ENCODE measurements at regions not wholly inside any gene's neighbourhood (a gene's known extent, or its start where the extent isn't known, plus 50 kb on each side); places are given as distances from the start of the nearest gene placed in this dataset.

GRCh38 chr11:32173977-32174376 is 83.1 kb downstream of the RCN1 start:
- no peaks in the 10 kb centered on the region for H3K27me3 ChIP-seq

GRCh38 chr11:32176223-32176934 is 85.5 kb downstream of the RCN1 start:
- Histone ChIP-seq H3K27me3 (no peaks in the 10 kb centered on the region), H3K9me3 (no peaks in the 10 kb centered on the region), H3K36me3 (no peaks in the 10 kb centered on the region), H3K4me1 (ENCODE audit: insufficient read depth) (no peaks in the 10 kb centered on the region), H3K4me3 (no peak overlapping the region), H3K27ac (no peak overlapping the region)
- no peak for TF ChIP-seq POLR2A (IDR thresholded peaks at IDR 0.05)
- TF ChIP-seq EP300 (IDR thresholded peaks at IDR 0.05): no peak
- TF ChIP-seq, protein P1, sequence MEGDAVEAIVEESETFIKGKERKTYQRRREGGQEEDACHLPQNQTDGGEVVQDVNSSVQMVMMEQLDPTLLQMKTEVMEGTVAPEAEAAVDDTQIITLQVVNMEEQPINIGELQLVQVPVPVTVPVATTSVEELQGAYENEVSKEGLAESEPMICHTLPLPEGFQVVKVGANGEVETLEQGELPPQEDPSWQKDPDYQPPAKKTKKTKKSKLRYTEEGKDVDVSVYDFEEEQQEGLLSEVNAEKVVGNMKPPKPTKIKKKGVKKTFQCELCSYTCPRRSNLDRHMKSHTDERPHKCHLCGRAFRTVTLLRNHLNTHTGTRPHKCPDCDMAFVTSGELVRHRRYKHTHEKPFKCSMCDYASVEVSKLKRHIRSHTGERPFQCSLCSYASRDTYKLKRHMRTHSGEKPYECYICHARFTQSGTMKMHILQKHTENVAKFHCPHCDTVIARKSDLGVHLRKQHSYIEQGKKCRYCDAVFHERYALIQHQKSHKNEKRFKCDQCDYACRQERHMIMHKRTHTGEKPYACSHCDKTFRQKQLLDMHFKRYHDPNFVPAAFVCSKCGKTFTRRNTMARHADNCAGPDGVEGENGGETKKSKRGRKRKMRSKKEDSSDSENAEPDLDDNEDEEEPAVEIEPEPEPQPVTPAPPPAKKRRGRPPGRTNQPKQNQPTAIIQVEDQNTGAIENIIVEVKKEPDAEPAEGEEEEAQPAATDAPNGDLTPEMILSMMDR (IDR thresholded peaks at IDR 0.05): peak; percentile 54 to 76 (median 72)
- WGBS, 3 donors: 35 to 39% (median 38%) methylated on average over 8 of the region's 8 CpGs
- peak; percentile 52 to 80 (median 73) for DNase-seq
- intact Hi-C loops (cut with DNase I): loop anchor here in 3 of 4 donors (5.0 to 10.0 kb wide), 2 partner anchors 124 to 932 kb away; no protein-coding TSS in a partner anchor

More at GRCh38 chr11:32173977-32174376, 83.1 kb downstream of the RCN1 start:
- DNase-seq: no peak
- intact Hi-C loops (cut with DNase I): loop anchor here in 2 of 4 donors (2.0 to 10.0 kb wide), 3 partner anchors 122 to 929 kb away; no protein-coding TSS in a partner anchor
- Histone ChIP-seq H3K36me3 (no peaks in the 10 kb centered on the region), H3K4me1 (ENCODE audit: insufficient read depth) (no peaks in the 10 kb centered on the region), H3K4me3 (no peak overlapping the region), H3K9me3 (no peaks in the 10 kb centered on the region), H3K27ac (no peak overlapping the region)
- TF ChIP-seq, protein P1 (IDR thresholded peaks at IDR 0.05): no peak
- TF ChIP-seq POLR2A (IDR thresholded peaks at IDR 0.05): no peak
- no peak for TF ChIP-seq EP300 (IDR thresholded peaks at IDR 0.05)

DNA sequence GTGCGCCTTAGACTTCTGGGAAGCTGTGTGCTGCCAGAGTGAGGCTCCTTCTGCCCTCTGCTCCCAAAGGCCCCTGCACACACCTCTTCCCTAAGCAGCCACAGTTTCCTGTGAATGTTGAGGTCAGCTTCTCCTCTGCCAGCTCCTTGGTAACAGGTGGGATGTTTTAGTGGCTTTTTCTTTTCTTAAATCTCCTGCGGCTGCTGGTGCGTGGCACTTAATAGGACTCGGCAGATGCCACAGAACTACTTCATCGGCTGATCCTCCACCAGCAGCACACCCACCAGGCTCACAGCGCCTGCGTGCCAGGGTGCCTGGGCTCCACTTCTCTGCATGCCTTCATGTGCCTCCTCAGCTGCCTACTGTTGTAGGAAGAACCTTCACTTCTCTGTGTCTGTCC is 87.8 kb downstream of the RCN1 start:
- Histone ChIP-seq H3K4me1 (ENCODE audit: insufficient read depth) (no peaks in the 10 kb centered on the region), H3K9me3 (no peaks in the 10 kb centered on the region), H3K27ac (no peak overlapping the region), H3K36me3 (no peaks in the 10 kb centered on the region), H3K4me3 (no peak overlapping the region), H3K27me3 (no peaks in the 10 kb centered on the region)
- intact Hi-C loops (cut with DNase I): loop anchor here in 3 of 4 donors (5.0 to 10.0 kb wide), 2 partner anchors 126 to 934 kb away; no protein-coding TSS in a partner anchor
- WGBS, 3 donors: 91 to 95% (median 94%) methylated on average over 7 of the region's 7 CpGs
- DNase-seq: no peak
- TF ChIP-seq, protein P1 (IDR thresholded peaks at IDR 0.05): no peak
- TF ChIP-seq POLR2A (IDR thresholded peaks at IDR 0.05): no peak
- TF ChIP-seq EP300 (IDR thresholded peaks at IDR 0.05): no peak

DNA sequence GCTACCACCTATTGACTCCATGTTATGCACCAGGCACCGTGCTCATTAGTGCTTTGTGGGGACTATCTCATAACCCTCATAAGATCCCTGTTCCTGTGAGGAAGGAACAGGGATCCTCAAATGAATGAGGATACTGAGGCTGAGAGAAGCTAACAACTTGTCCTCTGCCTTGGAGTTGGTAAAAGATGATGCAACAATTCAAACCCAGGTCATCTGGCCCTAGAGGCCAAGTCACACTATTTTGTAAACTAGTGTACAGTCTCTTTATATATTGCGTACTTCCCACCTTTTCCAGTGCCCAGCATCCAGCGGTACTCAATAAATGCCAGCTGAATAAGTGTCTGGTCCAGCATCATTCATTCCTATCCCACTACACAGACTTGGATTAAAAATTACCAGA is 92.6 kb downstream of the RCN1 start:
- Histone ChIP-seq H3K9me3 (no peaks in the 10 kb centered on the region), H3K36me3 (no peaks in the 10 kb centered on the region), H3K4me1 (ENCODE audit: insufficient read depth) (no peaks in the 10 kb centered on the region), H3K27ac (no peak overlapping the region), H3K4me3 (no peak overlapping the region), H3K27me3 (no peaks in the 10 kb centered on the region)
- no peak for DNase-seq
- TF ChIP-seq, protein P1 (IDR thresholded peaks at IDR 0.05): no peak
- TF ChIP-seq EP300 (IDR thresholded peaks at IDR 0.05) (no peak), POLR2A (IDR thresholded peaks at IDR 0.05) (no peak)
- intact Hi-C loops (cut with DNase I): no loop called here
- WGBS, 3 donors: 98 to 100% (median 98%) methylated on average over 3 of the region's 3 CpGs
